H9 (cell line): ENCODE measurements at regions not wholly inside any gene's neighbourhood (a gene's known extent, or its start where the extent isn't known, plus 50 kb on each side); places are given as distances from the start of the nearest gene placed in this dataset.
A peak's percentile ranks its signal among the peaks of the same experiment; 100 is the strongest.

ENCODE experiments used
- DNase-seq: peaks from one replicate; pipeline ENCODE4 v3.0.0-alpha.2; 2017
- H2AFZ ChIP-seq: one replicate; pipeline ENCODE4 v1.6.1; 2013; ENCODE audit warnings: mild to moderate bottlenecking, low read length, control low read depth, moderate library complexity
- H2AK5ac ChIP-seq: 2 replicates; pipeline ENCODE4 v1.6.1; 2013; ENCODE audit warnings: low read length, control low read depth, mixed read lengths; ENCODE audit not compliant: insufficient read length
- H2BK120ac ChIP-seq: one replicate; pipeline ENCODE4 v1.6.1; 2013; ENCODE audit warnings: low read depth, mild to moderate bottlenecking, low read length, control low read depth, inconsistent platforms; ENCODE audit not compliant: poor library complexity, severe bottlenecking
- H2BK12ac ChIP-seq: 2 replicates; pipeline ENCODE4 v1.6.1; 2013; ENCODE audit warnings: low read length, control low read depth, mixed read lengths, low read depth; ENCODE audit not compliant: insufficient read length
- H2BK15ac ChIP-seq: 2 replicates; pipeline ENCODE4 v1.6.1; 2013; ENCODE audit warnings: low read depth, low read length, control low read depth
- H2BK20ac ChIP-seq: one replicate; pipeline ENCODE4 v1.6.1; 2013; ENCODE audit warnings: low read depth, mild to moderate bottlenecking, low read length, control low read depth, inconsistent platforms; ENCODE audit not compliant: poor library complexity, severe bottlenecking
- H2BK5ac ChIP-seq: 2 replicates; pipeline ENCODE4 v1.6.1; 2013; ENCODE audit warnings: low read length, control low read depth, mixed read lengths; ENCODE audit not compliant: insufficient read length
- H3K14ac ChIP-seq: 2 replicates; pipeline ENCODE4 v1.6.1; 2013; ENCODE audit warnings: low read length, control low read depth; ENCODE audit not compliant: insufficient read depth
- H3K18ac ChIP-seq: 2 replicates; pipeline ENCODE4 v1.6.1; 2013; ENCODE audit warnings: low read depth, mild to moderate bottlenecking, mixed read lengths, low read length, control low read depth; ENCODE audit not compliant: insufficient read length
- H3K23ac ChIP-seq: 2 replicates; pipeline ENCODE4 v1.6.1; 2013; ENCODE audit warnings: low read length, control low read depth, mixed read lengths, low read depth; ENCODE audit not compliant: insufficient read length
- H3K23me2 ChIP-seq: 2 replicates; pipeline ENCODE4 v1.6.1; 2013; ENCODE audit warnings: low read depth, mild to moderate bottlenecking, mixed read lengths, low read length, control low read depth; ENCODE audit not compliant: insufficient read length, poor library complexity, severe bottlenecking
- H3K27ac ChIP-seq: 2 replicates; pipeline ENCODE4 v1.5.1; 2013; ENCODE audit warnings: low read length, control low read depth, mixed read lengths, low read depth; ENCODE audit not compliant: insufficient read length
- H3K27me3 ChIP-seq: 2 replicates; pipeline ENCODE4 v1.6.1; 2013; ENCODE audit warnings: low read length, control low read depth, inconsistent platforms; ENCODE audit not compliant: insufficient read depth
- H3K4ac ChIP-seq: 2 replicates; pipeline ENCODE4 v1.6.1; 2013; ENCODE audit warnings: low read depth, mild to moderate bottlenecking, control low read depth, inconsistent platforms, low read length, moderate library complexity
- H3K4me1 ChIP-seq: 2 replicates; pipeline ENCODE4 v1.6.1; 2013; ENCODE audit warnings: low read length, control low read depth, inconsistent platforms; ENCODE audit not compliant: insufficient read depth
- H3K4me2 ChIP-seq: 2 replicates; pipeline ENCODE4 v1.6.1; 2013; ENCODE audit warnings: low read length, control low read depth, mixed read lengths; ENCODE audit not compliant: insufficient read length, insufficient read depth
- H3K56ac ChIP-seq: 2 replicates; pipeline ENCODE4 v1.6.1; 2013; ENCODE audit warnings: low read depth, mild to moderate bottlenecking, mixed read lengths, low read length, control low read depth; ENCODE audit not compliant: insufficient read length
- H3K79me1 ChIP-seq: 2 replicates; pipeline ENCODE4 v1.6.1; 2013; ENCODE audit warnings: low read depth, mild to moderate bottlenecking, moderate library complexity, low read length, control low read depth, inconsistent platforms; ENCODE audit not compliant: insufficient read depth, poor library complexity, severe bottlenecking
- H3K79me2 ChIP-seq: 2 replicates; pipeline ENCODE4 v1.6.1; 2013; ENCODE audit warnings: low read length, control low read depth, inconsistent platforms; ENCODE audit not compliant: insufficient read depth
- H3K9ac ChIP-seq: 2 replicates; pipeline ENCODE4 v1.6.1; 2013; ENCODE audit warnings: low read length, control low read depth, mixed read lengths; ENCODE audit not compliant: insufficient read length; ENCODE audit errors: extremely low read depth
- H3K9me3 ChIP-seq: one replicate; pipeline ENCODE4 v1.6.1; 2013; ENCODE audit warnings: low read depth, low read length, inconsistent platforms; ENCODE audit not compliant: control insufficient read depth
- H3T11ph ChIP-seq: one replicate; pipeline ENCODE4 v1.6.1; 2013; ENCODE audit warnings: mild to moderate bottlenecking, low read length, control low read depth, inconsistent platforms
- H4K20me1 ChIP-seq: one replicate; pipeline ENCODE4 v1.6.1; 2013; ENCODE audit not compliant: control insufficient read depth, insufficient read length, insufficient read depth
- H4K5ac ChIP-seq: 2 replicates; pipeline ENCODE4 v1.6.1; 2013; ENCODE audit warnings: low read depth, mild to moderate bottlenecking, mixed read lengths, low read length, control low read depth; ENCODE audit not compliant: insufficient read length
- H4K8ac ChIP-seq: replicated peaks from 2 replicates; pipeline ENCODE4 v1.6.1; 2013; ENCODE audit warnings: low read length, control low read depth, mixed read lengths, low read depth; ENCODE audit not compliant: insufficient read length
- H4K91ac ChIP-seq: 2 replicates; pipeline ENCODE4 v1.6.1; 2013; ENCODE audit warnings: low read depth, mild to moderate bottlenecking, moderate library complexity, mixed read lengths, low read length, control low read depth; ENCODE audit not compliant: insufficient read length
- H3K27ac Mint-ChIP-seq, 3 experiments: 2 replicates in 2 of 3; 3 replicates in 1 of 3; pipeline ENCODE4 v1.8.0; 2020 to 2021; ENCODE audit warnings: mixed read lengths in 3 of 3, mild to moderate bottlenecking in 1 of 3, moderate library complexity in 1 of 3
- H3K27me3 Mint-ChIP-seq: 2 replicates; pipeline ENCODE4 v1.8.0; 2021; ENCODE audit warnings: low read depth, mild to moderate bottlenecking, moderate library complexity, mixed read lengths
- H3K36me3 Mint-ChIP-seq, 3 experiments: 2 replicates in 2 of 3; 3 replicates in 1 of 3; pipeline ENCODE4 v1.8.0; 2020 to 2021; ENCODE audit warnings: low read depth in 3 of 3, mixed read lengths in 3 of 3; ENCODE audit not compliant: insufficient read depth in 1 of 3
- H3K4me1 Mint-ChIP-seq, 2 experiments: 2 replicates each; pipeline ENCODE4 v1.8.0; 2020; ENCODE audit warnings: mixed read lengths in 2 of 2
- H3K4me3 Mint-ChIP-seq, 2 experiments: 2 replicates in 1 of 2; 3 replicates in 1 of 2; pipeline ENCODE4 v1.8.0; 2020 to 2021; ENCODE audit warnings: mild to moderate bottlenecking in 2 of 2, mixed read lengths in 2 of 2, moderate library complexity in 1 of 2
- H3K9me3 Mint-ChIP-seq, 2 experiments: 2 replicates in 1 of 2; 3 replicates in 1 of 2; pipeline ENCODE4 v1.8.0; 2020; ENCODE audit warnings: mild to moderate bottlenecking in 2 of 2, mixed read lengths in 2 of 2, moderate library complexity in 1 of 2
- WGBS: extraction: QIAGEN DNeasy Blood & Tissue Kit; methylation state at CpG from one replicate; pipeline ENCODE4 v1.1.7; 2013; ENCODE audit warnings: missing lambda C conversion rate, low lambda C conversion rate, mixed read lengths; ENCODE audit not compliant: insufficient read length; ENCODE audit errors: extremely low coverage; 5-methylcytosine and 5-hydroxymethylcytosine counted together
- TF ChIP-seq, protein P1 (sequence below): fragments of 200-600 bp; sonication (generic); conservative IDR thresholded peaks from 3 replicates; pipeline ENCODE4 v1.8.0; 2021; ENCODE audit warnings: antibody characterized with exemption, mild to moderate bottlenecking

DNA sequence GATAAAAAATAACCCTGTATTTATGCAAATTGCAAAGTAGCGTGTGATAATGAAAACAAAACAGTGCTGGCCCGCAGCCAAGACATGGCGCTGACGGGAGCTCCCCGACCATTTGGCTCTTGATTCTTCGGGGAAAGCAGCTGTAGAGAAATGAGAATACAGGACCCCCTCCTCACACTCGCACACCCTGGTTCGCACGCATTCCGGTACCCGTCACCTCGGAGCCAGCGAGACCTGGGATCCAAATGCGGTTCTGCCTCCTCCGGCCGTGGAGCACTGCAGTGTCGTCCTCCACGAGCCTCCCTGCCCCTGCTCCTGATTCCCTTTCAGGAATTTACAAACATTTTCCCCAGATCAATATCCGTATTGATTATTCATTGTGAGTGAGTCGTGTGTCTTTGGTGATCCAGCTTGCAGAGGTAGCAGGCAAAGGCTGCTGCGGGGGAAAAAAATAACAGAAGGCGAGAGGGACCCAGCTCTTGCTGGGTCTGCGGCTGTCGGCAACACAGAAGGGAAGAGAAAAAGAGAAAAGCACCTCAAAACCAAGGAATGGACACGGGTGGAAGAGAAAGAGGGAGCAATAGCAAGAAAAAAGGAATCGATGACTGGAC lies 184.1 kb upstream of the ZFHX3 start:
- Histone ChIP-seq H2BK12ac (no peak overlapping the region), H3K79me1 (no peaks in the 10 kb centered on the region), H3K4me2 (peak overlapping the region; percentile 6), H2AK5ac (no peak overlapping the region), H3K27ac (no peak overlapping the region), H3K14ac (no peak overlapping the region), H3K23me2 (no peaks in the 10 kb centered on the region), H3K4me1 (no peaks in the 10 kb centered on the region), H3K56ac (no peak overlapping the region), H3T11ph (no peak overlapping the region), H4K5ac (no peak overlapping the region), H3K9ac (no peak overlapping the region), H2AFZ (no peak overlapping the region), H2BK5ac (no peak overlapping the region), H3K23ac (no peak overlapping the region), H3K79me2 (no peaks in the 10 kb centered on the region), H3K27me3 (no peaks in the 10 kb centered on the region), H2BK120ac (no peak overlapping the region), H4K8ac (no peak overlapping the region), H3K18ac (no peak overlapping the region), H3K9me3 (no peaks in the 10 kb centered on the region), H2BK20ac (no peak overlapping the region), H4K20me1 (no peaks in the 10 kb centered on the region), H3K4ac (no peak overlapping the region), H4K91ac (no peak overlapping the region), H2BK15ac (no peak overlapping the region)
- no peak for DNase-seq
- no peaks in the 10 kb centered on the region; the same call in 1 of the 2 replicates for H3K27me3 Mint-ChIP-seq
- H3K27ac Mint-ChIP-seq, result no peak overlapping the region
- H3K4me1 Mint-ChIP-seq, result peaks cover 14 to 23% of the 10 kb centered on the region in 2 experiments
- no peaks in the 10 kb centered on the region for H3K9me3 Mint-ChIP-seq
- TF ChIP-seq, protein P1, sequence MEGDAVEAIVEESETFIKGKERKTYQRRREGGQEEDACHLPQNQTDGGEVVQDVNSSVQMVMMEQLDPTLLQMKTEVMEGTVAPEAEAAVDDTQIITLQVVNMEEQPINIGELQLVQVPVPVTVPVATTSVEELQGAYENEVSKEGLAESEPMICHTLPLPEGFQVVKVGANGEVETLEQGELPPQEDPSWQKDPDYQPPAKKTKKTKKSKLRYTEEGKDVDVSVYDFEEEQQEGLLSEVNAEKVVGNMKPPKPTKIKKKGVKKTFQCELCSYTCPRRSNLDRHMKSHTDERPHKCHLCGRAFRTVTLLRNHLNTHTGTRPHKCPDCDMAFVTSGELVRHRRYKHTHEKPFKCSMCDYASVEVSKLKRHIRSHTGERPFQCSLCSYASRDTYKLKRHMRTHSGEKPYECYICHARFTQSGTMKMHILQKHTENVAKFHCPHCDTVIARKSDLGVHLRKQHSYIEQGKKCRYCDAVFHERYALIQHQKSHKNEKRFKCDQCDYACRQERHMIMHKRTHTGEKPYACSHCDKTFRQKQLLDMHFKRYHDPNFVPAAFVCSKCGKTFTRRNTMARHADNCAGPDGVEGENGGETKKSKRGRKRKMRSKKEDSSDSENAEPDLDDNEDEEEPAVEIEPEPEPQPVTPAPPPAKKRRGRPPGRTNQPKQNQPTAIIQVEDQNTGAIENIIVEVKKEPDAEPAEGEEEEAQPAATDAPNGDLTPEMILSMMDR, result no peak
- H3K36me3 Mint-ChIP-seq, result no peaks in the 10 kb centered on the region
- H3K4me3 Mint-ChIP-seq, result no peak overlapping the region
- no CpG with 5 or more reads among the region's 26 CpGs for WGBS
